Activated CD4-positive, alpha-beta T cell treated with anti-CD3 and anti-CD28 coated beads, Interleukin-10, Interleukin-2, amounts not matched to agents 100 ng/mL and 50 ng/mL, durations not matched to agents 16 hours and 8 hours (primary cell): ENCODE measurements at regions not wholly inside any gene's neighbourhood (a gene's known extent, or its start where the extent isn't known, plus 50 kb on each side); places are given as distances from the start of the nearest gene placed in this dataset.
"Not testable (repeated sequence)": the region's sequence is repeated elsewhere in the genome, so short reads cannot be mapped to it uniquely, and the experiment has no call there.

Source experiments
- DNase-seq: peaks from one replicate; pipeline ENCODE4 v3.0.0-alpha.2; 2020

DNA sequence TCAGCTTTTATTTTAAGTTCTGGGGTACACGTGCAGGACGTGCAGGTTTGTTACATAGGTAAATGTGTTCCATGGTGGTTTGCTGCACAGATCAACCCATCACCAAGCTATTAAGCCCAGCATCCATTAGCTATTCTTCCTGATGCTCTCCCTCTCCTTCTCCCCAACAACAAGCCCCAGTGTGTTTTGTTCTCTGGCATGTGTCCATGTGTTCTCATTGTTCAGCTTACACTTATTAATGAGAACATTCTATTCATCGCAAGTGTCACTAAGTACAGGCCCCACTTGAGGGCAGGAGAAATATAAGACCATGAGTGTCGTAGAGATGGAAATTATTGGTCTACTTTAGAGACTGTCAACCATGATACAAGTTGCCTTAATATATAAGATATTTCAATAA is 615.1 kb downstream of the CDH8 start:
- no peak for DNase-seq

GRCh38 chr16:61419791-61420190 is 616.4 kb downstream of the CDH8 start:
- DNase-seq = no peak

DNA sequence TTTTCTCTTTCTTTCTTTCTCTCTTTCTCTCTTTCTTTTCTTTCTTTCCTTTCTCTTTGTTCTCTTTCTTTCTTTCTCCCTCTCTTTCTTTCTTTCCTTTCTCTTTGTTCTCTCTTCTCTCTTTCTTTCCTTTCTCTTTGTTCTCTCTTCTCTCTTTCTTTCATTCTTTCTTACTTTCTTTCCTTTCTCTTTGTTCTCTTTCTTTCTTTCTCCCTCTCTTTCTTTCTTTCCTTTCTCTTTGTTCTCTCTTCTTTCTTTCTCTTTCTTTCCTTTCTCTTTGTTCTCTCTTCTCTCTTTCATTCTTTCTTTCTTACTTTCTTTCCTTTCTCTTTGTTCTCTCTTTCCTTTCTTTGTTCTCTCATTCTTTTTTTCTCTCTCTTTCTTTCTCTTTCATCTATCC is 617.4 kb downstream of the CDH8 start:
- not testable (repeated sequence) for DNase-seq

GRCh38 chr16:61415126-61415525 is 621.1 kb downstream of the CDH8 start:
- no peak for DNase-seq

- DNase-seq = no peak
These were observed 623.2 kb downstream of the CDH8 start for GRCh38 chr16:61413021-61413420.

DNA sequence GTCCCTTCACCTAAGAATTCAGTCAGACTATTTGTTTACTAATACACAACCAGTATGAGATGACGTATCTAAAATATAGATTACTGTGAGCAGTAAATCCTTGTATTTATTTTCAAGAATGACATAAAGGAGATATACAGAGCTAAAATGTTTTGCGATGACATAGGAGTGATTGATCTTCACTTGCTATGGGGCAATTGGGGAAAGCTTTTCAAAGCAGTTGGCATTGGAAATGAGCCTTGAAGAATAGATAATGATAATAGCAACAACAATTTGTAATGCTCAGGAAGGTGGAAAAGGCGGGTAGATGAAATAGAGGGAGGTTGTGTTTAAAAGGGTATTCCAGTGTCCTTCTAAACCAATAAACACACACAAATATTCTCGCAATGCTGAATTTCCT is 623.7 kb downstream of the CDH8 start:
- DNase-seq = no peak

- DNase-seq = no peak
These were observed 626.6 kb downstream of the CDH8 start for GRCh38 chr16:61409604-61410003.

- no peak for DNase-seq
These were observed 632.9 kb downstream of the CDH8 start for GRCh38 chr16:61403386-61403785.

DNA sequence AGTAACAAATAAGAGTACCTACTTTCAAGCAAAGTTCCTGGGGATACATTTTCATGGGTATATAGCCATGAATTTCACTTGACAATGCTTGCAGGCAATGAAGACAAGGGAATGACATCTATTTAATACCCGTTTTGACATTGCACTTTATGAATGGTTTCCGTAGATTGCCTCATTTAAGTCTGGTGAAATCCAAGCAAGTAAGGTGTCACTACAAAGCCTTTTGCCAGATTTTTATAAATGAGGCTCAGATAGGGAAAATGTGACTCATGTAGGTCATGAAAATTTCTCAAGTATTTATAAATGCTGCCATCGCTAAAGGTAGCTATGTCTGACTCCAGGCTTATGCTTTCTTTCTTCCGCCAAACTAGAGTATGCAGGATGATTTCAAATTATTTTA is 644.3 kb downstream of the CDH8 start:
- no peak for DNase-seq

- no peak for DNase-seq
These were observed 645.1 kb downstream of the CDH8 start for GRCh38 chr16:61390965-61391637.

GRCh38 chr16:61385392-61386071 is 650.7 kb downstream of the CDH8 start:
- DNase-seq = no peak

DNA sequence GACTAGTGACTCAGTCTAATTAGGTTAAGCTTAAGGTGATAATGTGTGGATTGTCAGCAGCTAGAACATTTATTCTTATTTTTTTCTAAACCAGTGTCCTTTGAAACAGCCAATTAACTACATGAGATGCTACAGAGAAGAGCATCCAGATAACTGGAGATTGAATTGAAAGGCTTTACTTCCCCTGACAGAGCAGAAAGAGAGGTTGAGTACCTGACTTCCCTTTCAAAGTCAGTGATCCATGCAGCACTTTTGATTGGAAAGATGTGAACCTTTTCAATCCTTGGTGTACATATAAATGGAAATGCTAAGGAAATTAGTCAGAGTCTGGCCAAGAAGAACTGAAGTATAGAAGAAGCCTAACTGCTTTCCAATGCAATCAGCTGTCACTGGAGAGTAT is 653.8 kb downstream of the CDH8 start:
- no peak for DNase-seq

GRCh38 chr16:61379311-61379710 is 656.9 kb downstream of the CDH8 start:
- no peak for DNase-seq

GRCh38 chr16:61374071-61374470 is 662.2 kb downstream of the CDH8 start:
- DNase-seq = no peak

DNA sequence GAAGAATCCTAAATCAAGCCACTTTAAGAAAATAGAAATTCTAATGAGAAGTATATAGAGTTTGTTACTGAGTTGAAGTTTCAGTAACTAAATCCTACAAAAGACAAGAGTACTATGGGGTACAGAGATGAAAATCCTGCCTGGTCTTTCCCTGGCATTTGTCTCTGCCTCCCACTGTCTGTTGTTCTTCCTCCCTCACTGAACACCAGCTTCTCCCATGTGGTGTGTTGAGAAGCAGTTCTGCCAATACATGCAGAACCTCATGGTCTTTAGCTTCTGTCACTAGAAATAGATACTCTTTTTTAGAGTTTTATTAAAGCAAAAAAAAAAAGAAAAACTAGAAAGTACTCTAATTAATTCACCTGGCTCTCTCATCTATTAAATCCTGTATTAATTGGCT is 664.4 kb downstream of the CDH8 start:
- DNase-seq = no peak

DNA sequence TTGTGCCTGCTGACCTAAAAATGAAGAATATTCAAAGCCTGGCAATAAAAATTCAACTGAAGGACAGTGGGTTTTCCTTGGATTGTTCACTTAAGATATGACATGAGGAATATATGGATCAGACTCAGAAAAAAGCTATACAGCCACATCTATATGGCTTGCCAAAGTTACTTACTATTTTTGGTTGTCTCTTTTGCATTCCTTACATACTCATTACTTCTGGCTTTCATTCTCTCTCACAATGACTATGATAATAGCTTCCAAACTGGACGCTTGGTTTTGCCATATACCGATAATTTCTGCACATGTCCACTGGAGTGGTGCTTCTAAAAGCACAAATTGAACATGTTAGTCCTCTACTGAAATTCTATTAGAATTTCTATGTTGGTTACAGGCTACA is 664.9 kb downstream of the CDH8 start:
- DNase-seq = no peak

DNA sequence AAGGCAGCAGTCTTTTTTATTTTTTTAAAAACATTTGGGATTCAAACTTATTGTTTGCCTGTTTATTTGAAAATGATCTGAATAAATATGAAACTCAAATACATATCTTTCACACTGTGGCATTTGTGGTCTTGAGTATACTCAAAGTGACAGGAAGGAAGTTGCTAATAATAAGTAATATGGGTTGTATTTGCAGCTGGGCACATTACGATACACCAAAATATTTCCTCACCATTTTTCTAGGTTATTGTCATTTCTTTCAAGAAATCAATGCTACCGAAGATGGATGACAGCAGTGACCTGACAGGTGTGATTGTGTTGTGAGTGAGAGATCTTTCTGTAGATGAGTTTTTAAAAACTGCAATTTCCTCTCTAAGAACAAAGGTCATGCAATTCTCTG is 665.7 kb downstream of the CDH8 start:
- no peak for DNase-seq

DNA sequence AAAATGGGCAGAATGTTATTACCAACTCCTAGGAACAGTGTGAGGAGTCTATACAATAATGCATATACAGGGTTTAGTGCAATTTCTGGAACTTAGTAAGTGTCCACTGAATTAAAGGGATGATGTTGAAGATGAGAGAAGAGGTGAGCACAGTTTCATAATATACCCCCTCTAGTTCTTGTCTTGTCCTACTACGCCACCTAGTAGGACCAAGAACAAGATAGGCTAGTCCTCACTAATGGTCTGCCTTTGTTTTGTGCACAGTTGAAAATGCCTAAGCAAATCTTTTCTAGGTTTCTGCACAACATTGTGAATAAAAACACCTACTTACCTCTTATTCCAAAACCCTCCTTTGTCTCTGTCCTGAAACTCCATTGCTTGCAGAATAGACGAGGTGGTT is 670.2 kb downstream of the CDH8 start:
- no peak for DNase-seq

DNA sequence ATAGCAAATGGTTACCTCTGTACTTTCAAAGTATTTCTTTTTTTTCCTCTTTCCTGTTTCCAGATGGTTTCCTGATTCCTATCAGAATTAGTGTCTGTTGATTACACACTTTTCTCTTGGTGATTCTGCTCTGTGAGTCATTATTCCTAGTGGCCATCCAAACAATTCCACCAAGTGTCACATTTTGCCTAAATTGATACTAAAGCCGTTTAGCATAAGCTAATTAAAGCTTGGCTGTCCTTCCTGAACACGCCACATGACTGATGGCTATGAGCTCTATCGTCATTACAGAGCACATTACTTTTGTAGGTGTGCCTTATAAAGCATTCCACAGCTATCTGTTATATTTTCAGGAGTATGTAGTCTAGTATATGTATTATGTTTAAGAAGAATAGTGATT is 671.2 kb downstream of the CDH8 start:
- no peak for DNase-seq

DNA sequence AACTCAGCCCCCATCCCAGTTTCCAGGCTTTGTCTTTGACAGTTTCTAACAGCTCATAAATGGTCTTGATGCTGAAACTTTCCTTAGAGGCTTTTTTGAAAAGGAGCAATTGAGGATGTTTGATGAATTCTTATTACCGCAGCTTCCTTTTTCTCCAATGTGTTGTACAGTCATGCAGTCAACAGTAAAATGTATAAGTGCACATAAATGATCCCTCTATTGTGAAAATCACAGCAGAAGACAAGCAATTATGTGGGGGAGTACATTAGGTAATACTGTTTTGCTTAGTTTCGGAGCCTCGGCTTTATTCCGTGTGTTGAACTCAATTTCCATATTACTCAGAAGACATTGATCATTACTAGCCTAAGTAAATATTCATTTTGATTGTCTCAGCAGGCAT is 673.7 kb downstream of the CDH8 start:
- DNase-seq = no peak

DNA sequence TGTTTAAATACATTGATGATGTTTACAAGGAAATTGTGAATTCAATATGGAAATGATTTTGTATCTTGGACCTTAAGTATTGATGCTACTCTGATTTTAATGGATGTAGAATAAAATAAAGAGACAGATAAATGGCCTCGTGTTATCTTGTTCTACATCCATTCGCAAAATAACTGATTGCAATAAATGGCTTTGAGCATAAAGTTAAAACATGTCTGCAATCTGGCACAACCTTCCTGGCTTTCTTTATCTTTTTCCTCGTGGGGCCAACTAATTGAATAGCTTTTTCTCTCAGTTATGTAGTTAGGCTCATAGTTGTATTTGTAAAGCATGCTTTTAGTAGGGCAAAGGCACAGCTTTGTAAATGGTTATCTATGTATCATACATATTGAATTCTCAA is 691.4 kb downstream of the CDH8 start:
- DNase-seq = no peak

GRCh38 chr16:61332461-61332860 is 703.8 kb downstream of the CDH8 start:
- DNase-seq = no peak

DNA sequence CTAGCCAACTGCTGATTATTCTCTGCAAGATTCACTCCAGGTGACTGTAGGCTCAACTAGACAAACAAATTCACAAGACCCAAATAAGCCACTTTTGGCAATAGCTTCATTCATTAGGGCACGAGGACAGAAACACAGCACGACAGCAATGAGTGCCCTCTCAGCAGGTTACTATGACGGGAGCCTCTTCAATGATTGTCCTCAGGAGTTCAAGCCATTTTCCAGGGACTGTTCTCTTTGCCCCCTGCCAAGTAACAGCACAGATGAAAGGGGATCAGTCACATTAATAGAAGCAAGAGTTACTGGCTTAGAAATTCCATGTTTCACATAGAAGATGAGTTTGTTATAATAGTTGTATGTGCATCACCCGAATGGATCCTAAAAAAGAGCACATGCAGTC is 712.2 kb downstream of the CDH8 start:
- no peak for DNase-seq

- no peak for DNase-seq
These were observed 712.8 kb downstream of the CDH8 start for GRCh38 chr16:61323456-61323855.

DNA sequence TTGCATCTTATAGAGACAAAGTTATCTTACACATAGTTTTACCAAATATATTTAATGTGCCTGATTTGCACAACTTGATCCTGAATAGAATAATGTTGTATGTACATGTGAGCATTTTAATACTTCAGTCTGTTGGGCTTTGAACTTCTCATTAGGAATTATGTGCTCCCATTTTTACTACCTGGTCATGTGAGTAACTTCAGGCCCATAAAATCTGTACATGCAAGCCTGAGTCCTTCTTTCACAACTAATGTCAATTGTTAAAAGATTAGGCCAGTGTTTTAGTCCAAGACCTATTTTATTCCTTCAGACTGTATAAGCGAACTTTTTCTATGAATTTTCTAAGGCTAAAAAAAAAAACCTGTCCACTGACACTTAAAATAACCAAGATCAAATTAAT is 715.4 kb downstream of the CDH8 start:
- no peak for DNase-seq
